Vagina (tissue), 2 donors: ENCODE measurements at regions not wholly inside any gene's neighbourhood (a gene's known extent, or its start where the extent isn't known, plus 50 kb on each side); places are given as distances from the start of the nearest gene placed in this dataset.

Source experiments
- DNase-seq, 2 donors: peaks; one replicate each; pipeline ENCODE4 v3.0.0-alpha.2; 2017; ENCODE audit errors: extremely low spot score in 2 of 2
- H3K27ac ChIP-seq: fragments of 200-600 bp; sonication (generic); one replicate; pipeline ENCODE4 v1.5.1; 2019
- H3K27me3 ChIP-seq: fragments of 200-600 bp; sonication (generic); one replicate; pipeline ENCODE4 v1.5.1; 2019
- H3K36me3 ChIP-seq, 2 donors: fragments of 200-600 bp; sonication (generic); one replicate each; pipeline ENCODE4 v1.5.1; 2017 to 2019
- H3K4me1 ChIP-seq: fragments of 200-600 bp; sonication (generic); one replicate; pipeline ENCODE4 v1.5.1; 2019
- H3K4me3 ChIP-seq, 2 donors: fragments of 200-600 bp; sonication (generic); 1 replicate in 1 of 2; 2 replicates in 1 of 2; pipeline ENCODE4 v1.5.1; 2016 to 2019
- H3K9me3 ChIP-seq: fragments of 200-600 bp; sonication (generic); one replicate; pipeline ENCODE4 v1.5.1; 2019
- POLR2A ChIP-seq, 2 donors: fragments of 450-650 bp; IDR thresholded peaks; one replicate each; pipeline ENCODE4 v1.6.1; 2017; ENCODE audit warnings: antibody characterized with exemption in 2 of 2, mild to moderate bottlenecking in 2 of 2, moderate library complexity in 2 of 2
- POLR2AphosphoS5 ChIP-seq, 2 donors: sonication (generic); formaldehyde crosslinking; IDR thresholded peaks; one replicate each; pipeline ENCODE4 v1.9.0; 2017; ENCODE audit warnings: antibody characterized with exemption in 2 of 2, mild to moderate bottlenecking in 2 of 2, low read depth in 1 of 2; ENCODE audit not compliant: insufficient read depth in 1 of 2
- intact Hi-C: fragments of 100-400 bp; cut with DNase I; formaldehyde crosslinking; loops from one replicate; pipeline ENCODE4 v1.15.1; 2023
- TF ChIP-seq, protein P1 (sequence below), 3 experiments: fragments of 450-650 bp in 2 of 3; fragments of 200-600 bp in 1 of 3; sonication (generic) in 1 of 3; IDR thresholded peaks; one replicate each; pipeline ENCODE4 v1.5.1; 2017 to 2019; ENCODE audit warnings: antibody characterized with exemption in 3 of 3, mild to moderate bottlenecking in 2 of 3, moderate library complexity in 2 of 3

DNA sequence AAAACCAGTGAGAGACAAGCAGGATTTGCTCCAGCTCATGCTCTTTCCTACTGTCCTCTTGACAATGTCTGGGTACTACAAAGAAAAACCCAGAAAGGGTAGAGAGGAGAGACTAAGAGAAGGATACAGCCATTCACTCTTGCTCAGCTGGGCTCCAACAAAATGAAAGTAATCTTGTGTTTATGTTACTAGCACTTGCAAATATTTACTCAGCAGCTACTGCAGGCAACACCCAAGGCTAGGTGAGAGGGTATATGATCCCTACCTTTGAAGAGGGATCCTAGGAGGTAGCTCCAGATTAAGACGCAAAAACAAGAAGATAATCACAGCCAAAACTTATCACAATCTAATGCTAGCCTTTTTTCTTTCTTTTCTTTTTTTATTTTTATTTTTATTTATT lies 329.6 kb upstream of the ACVR2A start:
- Histone ChIP-seq H3K36me3 (no peaks in the 10 kb centered on the region), H3K27ac (no peak overlapping the region), H3K4me1 (peaks cover 14% of the 10 kb centered on the region), H3K27me3 (no peaks in the 10 kb centered on the region), H3K9me3 (no peaks in the 10 kb centered on the region), H3K4me3 (no peak overlapping the region)
- no peak for DNase-seq
- TF ChIP-seq, protein P1, sequence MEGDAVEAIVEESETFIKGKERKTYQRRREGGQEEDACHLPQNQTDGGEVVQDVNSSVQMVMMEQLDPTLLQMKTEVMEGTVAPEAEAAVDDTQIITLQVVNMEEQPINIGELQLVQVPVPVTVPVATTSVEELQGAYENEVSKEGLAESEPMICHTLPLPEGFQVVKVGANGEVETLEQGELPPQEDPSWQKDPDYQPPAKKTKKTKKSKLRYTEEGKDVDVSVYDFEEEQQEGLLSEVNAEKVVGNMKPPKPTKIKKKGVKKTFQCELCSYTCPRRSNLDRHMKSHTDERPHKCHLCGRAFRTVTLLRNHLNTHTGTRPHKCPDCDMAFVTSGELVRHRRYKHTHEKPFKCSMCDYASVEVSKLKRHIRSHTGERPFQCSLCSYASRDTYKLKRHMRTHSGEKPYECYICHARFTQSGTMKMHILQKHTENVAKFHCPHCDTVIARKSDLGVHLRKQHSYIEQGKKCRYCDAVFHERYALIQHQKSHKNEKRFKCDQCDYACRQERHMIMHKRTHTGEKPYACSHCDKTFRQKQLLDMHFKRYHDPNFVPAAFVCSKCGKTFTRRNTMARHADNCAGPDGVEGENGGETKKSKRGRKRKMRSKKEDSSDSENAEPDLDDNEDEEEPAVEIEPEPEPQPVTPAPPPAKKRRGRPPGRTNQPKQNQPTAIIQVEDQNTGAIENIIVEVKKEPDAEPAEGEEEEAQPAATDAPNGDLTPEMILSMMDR (IDR thresholded peaks at IDR 0.05), result no peak
- TF ChIP-seq POLR2AphosphoS5 (IDR thresholded peaks at IDR 0.05; ENCODE audit: insufficient read depth in 1 of 2, low read depth in 1 of 2) (no peak), POLR2A (IDR thresholded peaks at IDR 0.05) (no peak)
- intact Hi-C loops, result no loop called here

DNA sequence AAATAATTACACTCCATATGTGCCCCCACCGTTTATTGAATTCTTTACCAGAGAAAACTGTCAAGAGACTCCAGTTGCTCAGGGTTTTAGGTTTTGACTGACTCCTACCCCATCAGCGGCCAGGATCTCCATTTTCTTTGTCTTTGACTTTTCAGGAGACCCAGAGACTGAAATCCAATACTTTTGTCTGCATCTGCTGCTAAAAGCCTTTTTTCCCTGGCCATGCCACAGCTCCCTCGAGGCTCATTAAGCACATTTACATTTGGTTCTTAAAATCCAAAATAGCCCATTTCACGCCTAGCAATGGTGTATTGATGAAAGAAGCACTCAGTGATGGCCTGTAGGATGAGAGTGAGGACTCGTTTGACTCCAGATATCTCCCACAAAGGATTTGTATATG lies 332.6 kb upstream of the ACVR2A start:
- Histone ChIP-seq H3K27me3 (no peaks in the 10 kb centered on the region), H3K36me3 (no peaks in the 10 kb centered on the region), H3K27ac (no peak overlapping the region), H3K4me1 (peaks cover 14% of the 10 kb centered on the region), H3K4me3 (no peak overlapping the region), H3K9me3 (no peaks in the 10 kb centered on the region)
- TF ChIP-seq POLR2A (IDR thresholded peaks at IDR 0.05), result no peak
- no peak for TF ChIP-seq POLR2AphosphoS5 (IDR thresholded peaks at IDR 0.05; ENCODE audit: insufficient read depth in 1 of 2, low read depth in 1 of 2)
- TF ChIP-seq, protein P1 (IDR thresholded peaks at IDR 0.05), result no peak
- DNase-seq, result no peak
- intact Hi-C loops, result no loop called here

DNA sequence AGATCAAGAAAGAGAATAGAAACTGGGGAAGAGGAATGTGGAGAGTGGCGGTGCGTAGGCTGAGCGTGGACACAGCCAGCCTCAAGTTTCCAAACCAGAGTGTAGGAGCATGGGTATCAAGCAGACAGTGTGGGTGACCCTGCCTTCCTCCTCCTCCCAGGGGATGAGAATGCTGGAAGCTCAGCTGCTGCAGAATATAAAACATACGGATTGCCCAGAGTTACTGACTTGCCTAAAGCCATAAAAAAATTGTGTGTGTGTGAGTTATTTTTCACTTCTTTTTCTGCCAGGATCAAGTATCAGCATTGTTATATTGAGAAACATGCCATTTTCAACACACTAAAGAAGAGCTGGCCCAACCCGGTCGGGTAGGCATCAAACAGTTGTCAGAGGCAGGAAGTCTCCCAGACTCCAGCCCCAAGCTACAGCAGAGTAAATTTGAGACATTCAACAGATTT lies 333.3 kb upstream of the ACVR2A start:
- no peak for DNase-seq
- Histone ChIP-seq H3K4me1 (peaks cover 14% of the 10 kb centered on the region), H3K36me3 (no peaks in the 10 kb centered on the region), H3K9me3 (no peaks in the 10 kb centered on the region), H3K4me3 (no peak overlapping the region), H3K27ac (no peak overlapping the region), H3K27me3 (no peaks in the 10 kb centered on the region)
- intact Hi-C loops, result no loop called here
- TF ChIP-seq POLR2A (IDR thresholded peaks at IDR 0.05), result no peak

DNA sequence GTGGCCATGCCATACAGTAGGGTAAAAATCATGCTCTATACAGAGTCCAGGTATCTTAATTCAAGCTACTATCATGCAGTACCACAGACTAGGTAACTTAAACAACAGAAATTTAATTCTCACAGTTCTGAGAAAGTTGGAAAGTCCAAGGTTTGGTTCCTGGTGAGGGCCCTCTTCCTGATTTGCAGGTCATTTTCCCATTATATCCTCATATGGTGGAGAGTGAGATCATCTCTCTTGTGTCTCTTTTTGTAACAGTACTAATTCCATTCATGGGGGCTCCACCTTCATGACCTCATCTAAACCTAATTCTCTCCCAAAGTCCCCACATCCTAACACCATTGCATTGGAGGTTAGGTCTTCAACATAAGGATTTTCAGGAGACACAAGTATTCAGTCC lies 335.0 kb upstream of the ACVR2A start:
- Histone ChIP-seq H3K9me3 (no peaks in the 10 kb centered on the region), H3K27me3 (no peaks in the 10 kb centered on the region), H3K4me3 (no peak overlapping the region), H3K27ac (no peak overlapping the region), H3K36me3 (no peaks in the 10 kb centered on the region), H3K4me1 (peaks cover 14% of the 10 kb centered on the region)
- intact Hi-C loops, result no loop called here
- TF ChIP-seq POLR2AphosphoS5 (IDR thresholded peaks at IDR 0.05; ENCODE audit: insufficient read depth in 1 of 2, low read depth in 1 of 2), result no peak
- TF ChIP-seq POLR2A (IDR thresholded peaks at IDR 0.05), result no peak
- TF ChIP-seq, protein P1 (IDR thresholded peaks at IDR 0.05), result no peak
- no peak for DNase-seq

DNA sequence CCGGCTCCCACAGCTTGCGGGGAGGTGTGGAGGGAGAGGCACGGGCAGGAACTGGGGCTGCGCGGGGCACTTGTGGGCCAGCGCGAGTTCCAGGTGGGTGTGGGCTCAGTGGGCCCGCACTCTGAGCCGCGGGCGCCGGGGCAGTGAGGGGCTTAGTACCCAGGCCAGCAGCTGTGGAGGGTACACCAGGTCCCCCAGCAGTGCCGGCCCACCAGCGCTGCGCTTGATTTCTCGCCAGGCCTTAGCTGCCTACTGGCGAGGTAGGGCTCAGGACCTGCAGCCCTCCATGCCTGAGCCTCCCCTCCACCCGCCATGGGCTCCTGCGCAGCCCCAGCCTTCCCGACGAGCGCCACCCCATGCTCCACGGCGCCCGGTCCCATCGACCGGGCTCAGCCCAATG lies 337.9 kb upstream of the ACVR2A start:
- intact Hi-C loops, result no loop called here
- no peak for DNase-seq
- TF ChIP-seq, protein P1 (IDR thresholded peaks at IDR 0.05), result no peak
- no peak for TF ChIP-seq POLR2A (IDR thresholded peaks at IDR 0.05)
- no peak for TF ChIP-seq POLR2AphosphoS5 (IDR thresholded peaks at IDR 0.05; ENCODE audit: insufficient read depth in 1 of 2, low read depth in 1 of 2)
- H3K27ac ChIP-seq, result no peak overlapping the region
- no peaks in the 10 kb centered on the region for H3K27me3 ChIP-seq
- H3K4me3 ChIP-seq, result no peak overlapping the region
- H3K36me3 ChIP-seq, result no peaks in the 10 kb centered on the region
- no peaks in the 10 kb centered on the region for H3K9me3 ChIP-seq
- peaks cover 7% of the 10 kb centered on the region for H3K4me1 ChIP-seq
